Neutrophil (primary cell): ENCODE measurements at regions not wholly inside any gene's neighbourhood (a gene's known extent, or its start where the extent isn't known, plus 50 kb on each side); places are given as distances from the start of the nearest gene placed in this dataset.

Experiments used
- H3K27ac ChIP-seq: fragments of 200-600 bp; sonication (generic); 2 replicates; pipeline ENCODE4 v1.5.1; 2016; ENCODE audit warnings: mild to moderate bottlenecking, moderate library complexity
- H3K27me3 ChIP-seq: fragments of 200-600 bp; sonication (generic); 2 replicates; pipeline ENCODE4 v1.6.0; 2016; ENCODE audit warnings: mild to moderate bottlenecking
- H3K36me3 ChIP-seq: fragments of 200-600 bp; sonication (generic); 2 replicates; pipeline ENCODE4 v1.5.1; 2017
- H3K4me1 ChIP-seq, 2 experiments: fragments of 200-600 bp in 1 of 2; sonication (generic) in 1 of 2; 1 replicate in 1 of 2; 2 replicates in 1 of 2; pipeline versions ENCODE4 v1.5.1 to v1.6.1; 2013 to 2016; ENCODE audit warnings: low read depth in 1 of 2, low read length in 1 of 2, mild to moderate bottlenecking in 1 of 2, moderate library complexity in 1 of 2; ENCODE audit not compliant: control insufficient read depth in 1 of 2, insufficient read depth in 1 of 2
- H3K4me3 ChIP-seq, 2 experiments: fragments of 200-600 bp in 1 of 2; sonication (generic) in 1 of 2; 1 replicate in 1 of 2; 2 replicates in 1 of 2; pipeline ENCODE4 v1.5.1; 2013 to 2016; ENCODE audit warnings: low read depth in 1 of 2, low read length in 1 of 2, mild to moderate bottlenecking in 1 of 2, moderate library complexity in 1 of 2
- H3K9me3 ChIP-seq: fragments of 200-600 bp; sonication (generic); 2 replicates; pipeline ENCODE4 v1.5.1; 2016
- TF ChIP-seq, protein P1 (sequence below): fragments of 200-600 bp; sonication (generic); IDR thresholded peaks from 2 replicates; pipeline ENCODE4 v1.5.1; 2016; ENCODE audit warnings: antibody characterized with exemption

- Histone ChIP-seq H3K27ac (no peak overlapping the region), H3K9me3 (no peaks in the 10 kb centered on the region), H3K27me3 (no peaks in the 10 kb centered on the region), H3K4me3 (no peak overlapping the region), H3K4me1 (no peaks in the 10 kb centered on the region), H3K36me3 (no peaks in the 10 kb centered on the region)
- TF ChIP-seq, protein P1, sequence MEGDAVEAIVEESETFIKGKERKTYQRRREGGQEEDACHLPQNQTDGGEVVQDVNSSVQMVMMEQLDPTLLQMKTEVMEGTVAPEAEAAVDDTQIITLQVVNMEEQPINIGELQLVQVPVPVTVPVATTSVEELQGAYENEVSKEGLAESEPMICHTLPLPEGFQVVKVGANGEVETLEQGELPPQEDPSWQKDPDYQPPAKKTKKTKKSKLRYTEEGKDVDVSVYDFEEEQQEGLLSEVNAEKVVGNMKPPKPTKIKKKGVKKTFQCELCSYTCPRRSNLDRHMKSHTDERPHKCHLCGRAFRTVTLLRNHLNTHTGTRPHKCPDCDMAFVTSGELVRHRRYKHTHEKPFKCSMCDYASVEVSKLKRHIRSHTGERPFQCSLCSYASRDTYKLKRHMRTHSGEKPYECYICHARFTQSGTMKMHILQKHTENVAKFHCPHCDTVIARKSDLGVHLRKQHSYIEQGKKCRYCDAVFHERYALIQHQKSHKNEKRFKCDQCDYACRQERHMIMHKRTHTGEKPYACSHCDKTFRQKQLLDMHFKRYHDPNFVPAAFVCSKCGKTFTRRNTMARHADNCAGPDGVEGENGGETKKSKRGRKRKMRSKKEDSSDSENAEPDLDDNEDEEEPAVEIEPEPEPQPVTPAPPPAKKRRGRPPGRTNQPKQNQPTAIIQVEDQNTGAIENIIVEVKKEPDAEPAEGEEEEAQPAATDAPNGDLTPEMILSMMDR, result no peak
Observed at GRCh38 chr12:77118696-77119095, 53.3 kb upstream of the E2F7 start.

DNA sequence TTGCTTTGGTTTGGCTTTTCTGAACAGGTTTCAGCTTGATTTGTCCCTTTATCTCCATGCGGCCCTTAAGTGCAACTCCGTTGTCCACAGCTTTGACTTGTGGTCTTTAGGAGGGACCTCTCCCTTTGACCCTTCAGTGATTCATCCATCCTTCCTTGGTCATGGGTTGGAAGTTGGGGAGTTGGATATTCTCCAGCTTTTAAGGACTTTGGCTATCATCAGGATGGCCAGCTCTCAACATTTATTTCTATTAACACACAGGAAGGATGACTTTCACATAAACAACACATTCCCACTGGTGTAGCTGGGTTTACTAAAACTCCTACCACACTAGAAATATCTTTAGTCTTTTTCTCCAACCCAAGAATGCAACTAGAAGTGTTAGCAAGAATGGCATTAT, 50.9 kb upstream of the E2F7 start:
- Histone ChIP-seq H3K4me1 (no peaks in the 10 kb centered on the region), H3K4me3 (no peak overlapping the region), H3K36me3 (no peaks in the 10 kb centered on the region), H3K9me3 (no peaks in the 10 kb centered on the region), H3K27me3 (no peaks in the 10 kb centered on the region), H3K27ac (no peak overlapping the region)
- TF ChIP-seq, protein P1, result no peak

DNA sequence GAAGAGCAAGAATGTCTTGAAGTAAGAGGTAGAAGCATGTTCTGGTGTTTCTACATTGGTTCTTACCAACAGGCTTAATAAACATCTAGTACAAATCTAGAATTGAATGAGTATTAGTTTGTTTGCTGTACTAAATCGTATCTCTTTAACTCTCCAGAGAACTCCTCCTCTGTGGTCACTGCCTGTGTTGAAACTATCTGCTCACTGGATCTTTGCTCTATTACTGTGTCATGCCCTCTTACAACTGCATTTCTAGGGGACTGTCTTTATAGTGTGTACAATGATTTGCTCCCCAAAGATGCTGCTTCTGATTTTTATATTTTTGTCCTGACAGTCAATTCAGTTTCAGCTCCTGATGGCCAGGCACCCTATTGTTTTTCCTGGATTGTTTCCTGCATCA, 50.1 kb upstream of the E2F7 start:
- Histone ChIP-seq H3K9me3 (no peaks in the 10 kb centered on the region), H3K27ac (no peak overlapping the region), H3K4me1 (no peaks in the 10 kb centered on the region), H3K27me3 (no peaks in the 10 kb centered on the region), H3K36me3 (no peaks in the 10 kb centered on the region), H3K4me3 (no peak overlapping the region)
- TF ChIP-seq, protein P1, result no peak
